ENCODE measurements at regions not wholly inside any gene's neighbourhood (a gene's known extent, or its start where the extent isn't known, plus 50 kb on each side); places are given as distances from the start of the nearest gene placed in this dataset.

- Histone ChIP-seq H3K27me3 (ENCODE audit: low read depth) (no peaks in the 10 kb centered on the region), H3K9me3 (no peaks in the 10 kb centered on the region), H3K36me3 (no peaks in the 10 kb centered on the region), H3K4me1 (no peaks in the 10 kb centered on the region), H3K27ac (no peak overlapping the region), H3K4me3 (no peak overlapping the region)
- TF ChIP-seq CTCF (IDR thresholded peaks at IDR 0.05) = no peak
- intact Hi-C loops (cut with DNase I) = no loop called here
- ATAC-seq (no peak), DNase-seq (no peak)
These were observed 411.4 kb upstream of the SOX9 start for GRCh38 chr17:71709271-71709890.

GRCh38 chr17:71709946-71710345, 410.9 kb upstream of the SOX9 start:
- no peaks in the 10 kb centered on the region for H3K36me3 ChIP-seq
- no peak for TF ChIP-seq CTCF (IDR thresholded peaks at IDR 0.05)
- intact Hi-C loops (cut with DNase I) = no loop called here
- no peaks in the 10 kb centered on the region for H3K27me3 ChIP-seq (ENCODE audit: low read depth)
- H3K4me1 ChIP-seq = no peaks in the 10 kb centered on the region
- H3K27ac ChIP-seq = no peak overlapping the region
- H3K9me3 ChIP-seq = no peaks in the 10 kb centered on the region
- ATAC-seq (no peak), DNase-seq (no peak)
- H3K4me3 ChIP-seq = no peak overlapping the region

- Histone ChIP-seq H3K4me1 (no peaks in the 10 kb centered on the region), H3K4me3 (no peak overlapping the region), H3K9me3 (no peaks in the 10 kb centered on the region), H3K36me3 (no peaks in the 10 kb centered on the region), H3K27ac (no peak overlapping the region), H3K27me3 (ENCODE audit: low read depth) (no peaks in the 10 kb centered on the region)
- DNase-seq = no peak
- TF ChIP-seq CTCF (IDR thresholded peaks at IDR 0.05) = no peak
- intact Hi-C loops (cut with DNase I) = no loop called here
- ATAC-seq = no peak
These were observed 410.0 kb upstream of the SOX9 start for GRCh38 chr17:71710816-71711215.

- Histone ChIP-seq H3K9me3 (peaks cover 6% of the 10 kb centered on the region), H3K4me1 (no peaks in the 10 kb centered on the region), H3K27me3 (ENCODE audit: low read depth) (no peaks in the 10 kb centered on the region), H3K36me3 (no peaks in the 10 kb centered on the region), H3K4me3 (no peak overlapping the region), H3K27ac (no peak overlapping the region)
- DNase-seq (no peak), ATAC-seq (no peak)
- intact Hi-C loops (cut with DNase I) = no loop called here
- TF ChIP-seq CTCF (IDR thresholded peaks at IDR 0.05) = no peak
These were observed 407.0 kb upstream of the SOX9 start for GRCh38 chr17:71713846-71714245.

GRCh38 chr17:71724339-71724738, 396.5 kb upstream of the SOX9 start:
- Histone ChIP-seq H3K4me1 (no peaks in the 10 kb centered on the region), H3K27me3 (ENCODE audit: low read depth) (no peaks in the 10 kb centered on the region), H3K4me3 (no peak overlapping the region), H3K36me3 (no peaks in the 10 kb centered on the region), H3K27ac (no peak overlapping the region), H3K9me3 (no peaks in the 10 kb centered on the region)
- intact Hi-C loops (cut with DNase I) = no loop called here
- DNase-seq (no peak), ATAC-seq (no peak)
- TF ChIP-seq CTCF (IDR thresholded peaks at IDR 0.05) = no peak

GRCh38 chr17:71725811-71726210, 395.0 kb upstream of the SOX9 start:
- no peak for ATAC-seq
- H3K4me3 ChIP-seq = no peak overlapping the region
- intact Hi-C loops (cut with DNase I) = no loop called here

More at GRCh38 chr17:71725811-71726210, 395.0 kb upstream of the SOX9 start:
- no peak for DNase-seq
- no peak overlapping the region for H3K27ac ChIP-seq
- no peaks in the 10 kb centered on the region for H3K4me1 ChIP-seq
- H3K36me3 ChIP-seq = no peaks in the 10 kb centered on the region
- no peaks in the 10 kb centered on the region for H3K27me3 ChIP-seq (ENCODE audit: low read depth)
- no peaks in the 10 kb centered on the region for H3K9me3 ChIP-seq
- TF ChIP-seq CTCF (IDR thresholded peaks at IDR 0.05) = no peak

All from lower lobe of right lung (tissue), 2 donors.